Muscle of leg (tissue), 3 donors: ENCODE measurements at regions not wholly inside any gene's neighbourhood (a gene's known extent, or its start where the extent isn't known, plus 50 kb on each side); places are given as distances from the start of the nearest gene placed in this dataset.
A peak's percentile ranks its signal among the peaks of the same experiment; 100 is the strongest.
"Not testable (repeated sequence)": the region's sequence is repeated elsewhere in the genome, so short reads cannot be mapped to it uniquely, and the experiment has no call there.

ENCODE experiments used
- DNase-seq: peaks from one replicate; pipeline ENCODE4 v3.0.0; 2013
- H3K27ac ChIP-seq: one replicate; pipeline ENCODE4 v1.5.1; 2013; ENCODE audit warnings: mild to moderate bottlenecking, low read length, control low read depth
- H3K27me3 ChIP-seq: one replicate; pipeline ENCODE4 v1.6.1; 2013; ENCODE audit warnings: low read length; ENCODE audit not compliant: control insufficient read depth, insufficient read depth
- H3K36me3 ChIP-seq: one replicate; pipeline ENCODE4 v1.6.1; 2013; ENCODE audit warnings: low read length; ENCODE audit not compliant: control insufficient read depth, insufficient read depth
- H3K4me1 ChIP-seq: one replicate; pipeline ENCODE4 v1.6.1; 2013; ENCODE audit warnings: low read length; ENCODE audit not compliant: control insufficient read depth, insufficient read depth
- H3K4me3 ChIP-seq: one replicate; pipeline ENCODE4 v1.5.1; 2013; ENCODE audit warnings: low read length, control low read depth
- H3K9me3 ChIP-seq: replicated peaks from 2 replicates; pipeline ENCODE4 v1.6.1; 2013; ENCODE audit warnings: low read depth, low read length; ENCODE audit not compliant: control insufficient read depth
- WGBS: methylation state at CpG from one replicate; pipeline ENCODE4 v1.1.5; 2013; ENCODE audit warnings: missing lambda C conversion rate; ENCODE audit not compliant: insufficient coverage; 5-methylcytosine and 5-hydroxymethylcytosine counted together

- not testable (repeated sequence) for DNase-seq, H3K9me3 ChIP-seq, H3K27me3 ChIP-seq, H3K36me3 ChIP-seq, H3K4me1 ChIP-seq, H3K27ac ChIP-seq, H3K4me3 ChIP-seq
- 79% methylated on average over 19 of the region's 26 CpGs for WGBS
Observed at GRCh38 chrX:35221391-35221790, 278.8 kb downstream of the FAM47B start.

GRCh38 chrX:35244088-35244741, 301.6 kb downstream of the FAM47B start:
- Histone ChIP-seq H3K27ac (no peak overlapping the region), H3K4me3 (no peak overlapping the region), H3K9me3 (no peaks in the 10 kb centered on the region), H3K4me1 (no peaks in the 10 kb centered on the region), H3K27me3 (no peaks in the 10 kb centered on the region), H3K36me3 (no peaks in the 10 kb centered on the region)
- DNase-seq = no peak
- 61% methylated on average over 2 of the region's 3 CpGs for WGBS

- Histone ChIP-seq H3K4me1 (no peaks in the 10 kb centered on the region), H3K4me3 (no peak overlapping the region), H3K36me3 (no peaks in the 10 kb centered on the region), H3K9me3 (no peaks in the 10 kb centered on the region), H3K27ac (no peak overlapping the region), H3K27me3 (no peaks in the 10 kb centered on the region)
- DNase-seq = no peak
- 76% methylated on average over 11 of the region's 11 CpGs for WGBS
Observed at GRCh38 chrX:35244796-35245508, 302.4 kb downstream of the FAM47B start.

DNA sequence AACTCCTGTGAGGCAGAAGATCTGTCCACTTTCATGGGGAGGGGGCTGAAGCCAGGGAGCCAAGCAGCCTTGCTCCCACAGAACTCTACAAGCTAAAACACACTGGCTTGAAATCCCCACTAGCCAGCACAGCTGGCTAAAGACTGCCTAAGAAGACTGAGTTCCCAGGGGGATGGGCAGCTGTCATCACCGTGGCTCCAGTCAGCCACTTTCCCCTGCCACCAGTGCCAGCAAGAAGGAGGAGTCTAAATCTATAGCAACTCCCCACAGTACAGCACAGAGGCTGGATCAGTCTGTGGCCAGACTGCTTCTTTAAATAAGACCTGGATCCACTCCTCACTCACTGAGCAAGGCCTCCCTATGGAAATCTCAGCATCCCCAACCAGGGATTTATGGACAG, 308.6 kb downstream of the FAM47B start:
- WGBS = 0% methylated on average over 1 of the region's 1 CpG
- peak; percentile 30 for DNase-seq
- Histone ChIP-seq H3K36me3 (no peaks in the 10 kb centered on the region), H3K4me1 (no peaks in the 10 kb centered on the region), H3K4me3 (no peak overlapping the region), H3K27me3 (peaks cover 7% of the 10 kb centered on the region), H3K27ac (no peak overlapping the region), H3K9me3 (no peaks in the 10 kb centered on the region)

GRCh38 chrX:35276115-35276514, 333.5 kb downstream of the FAM47B start:
- WGBS = 66% methylated on average over 4 of the region's 6 CpGs
- no peak overlapping the region for H3K4me3 ChIP-seq
- no peak for DNase-seq
- no peak overlapping the region for H3K27ac ChIP-seq
- peaks cover 2% of the 10 kb centered on the region for H3K27me3 ChIP-seq
- H3K36me3 ChIP-seq = no peaks in the 10 kb centered on the region
- H3K4me1 ChIP-seq = no peaks in the 10 kb centered on the region
- H3K9me3 ChIP-seq = no peaks in the 10 kb centered on the region

DNA sequence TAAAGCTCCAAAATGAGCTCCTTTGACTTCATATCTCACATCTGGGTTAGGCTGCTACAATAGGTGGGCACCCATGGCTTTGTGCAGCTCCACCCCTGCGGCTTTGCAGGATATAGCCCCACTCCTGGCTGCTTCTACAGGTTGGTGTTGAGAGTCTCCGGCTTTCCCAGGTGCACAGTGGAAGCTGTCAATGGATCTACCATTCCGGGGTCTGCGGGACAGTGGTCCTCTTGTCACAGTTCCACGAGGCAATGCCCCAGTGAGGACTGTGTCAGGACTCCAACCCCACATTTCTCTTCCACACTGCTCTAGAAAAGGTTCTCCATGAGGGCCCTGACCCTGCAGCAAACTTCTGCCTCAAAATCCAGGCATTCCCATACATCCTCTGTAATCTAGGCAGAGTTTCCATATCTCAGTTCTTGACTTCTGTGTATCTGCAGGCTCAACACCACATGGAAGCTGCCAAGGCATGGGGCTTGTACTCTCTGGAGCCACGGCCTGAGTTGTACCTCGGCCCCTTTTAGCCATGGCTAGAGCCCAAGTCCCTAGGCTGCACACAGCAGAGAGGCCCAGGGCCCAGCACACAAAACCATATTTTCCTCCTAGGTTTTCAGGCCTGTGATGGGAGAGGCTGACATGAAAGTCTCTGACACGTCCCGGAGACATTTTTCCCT, 342.8 kb downstream of the FAM47B start:
- Histone ChIP-seq H3K4me1 (no peaks in the 10 kb centered on the region), H3K9me3 (no peaks in the 10 kb centered on the region), H3K27ac (no peak overlapping the region), H3K36me3 (no peaks in the 10 kb centered on the region), H3K4me3 (no peak overlapping the region), H3K27me3 (no peaks in the 10 kb centered on the region)
- WGBS = 65% methylated on average over 6 of the region's 9 CpGs
- no peak for DNase-seq

GRCh38 chrX:35288657-35289056, 346.1 kb downstream of the FAM47B start:
- no peak for DNase-seq
- Histone ChIP-seq H3K9me3 (no peaks in the 10 kb centered on the region), H3K27me3 (no peaks in the 10 kb centered on the region), H3K4me1 (no peaks in the 10 kb centered on the region), H3K36me3 (no peaks in the 10 kb centered on the region), H3K4me3 (no peak overlapping the region), H3K27ac (no peak overlapping the region)
- WGBS = 67% methylated on average over 1 of the region's 1 CpG

DNA sequence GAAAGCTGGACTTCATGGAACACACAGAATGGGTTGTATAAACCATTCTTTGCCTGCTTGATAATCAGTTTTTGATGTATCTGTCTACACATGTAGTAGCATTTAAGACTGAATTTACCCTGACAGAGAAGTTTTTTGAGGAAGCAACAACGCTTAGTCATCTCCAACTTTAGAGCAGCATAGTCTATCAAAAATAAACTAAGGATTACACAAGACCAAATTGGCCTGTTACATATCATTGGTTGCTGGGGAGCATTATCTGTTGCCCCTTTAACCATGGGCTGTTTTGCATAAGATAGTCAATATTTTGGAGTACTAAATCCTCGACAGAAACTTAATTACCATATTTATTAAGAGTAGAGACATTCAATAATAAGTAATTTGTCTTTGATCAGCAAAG, 347.4 kb downstream of the FAM47B start:
- Histone ChIP-seq H3K27ac (no peak overlapping the region), H3K9me3 (no peaks in the 10 kb centered on the region), H3K4me3 (no peak overlapping the region), H3K27me3 (no peaks in the 10 kb centered on the region), H3K36me3 (no peaks in the 10 kb centered on the region), H3K4me1 (no peaks in the 10 kb centered on the region)
- DNase-seq = no peak
- WGBS = no CpG with 5 or more reads among the region's 2 CpGs

DNA sequence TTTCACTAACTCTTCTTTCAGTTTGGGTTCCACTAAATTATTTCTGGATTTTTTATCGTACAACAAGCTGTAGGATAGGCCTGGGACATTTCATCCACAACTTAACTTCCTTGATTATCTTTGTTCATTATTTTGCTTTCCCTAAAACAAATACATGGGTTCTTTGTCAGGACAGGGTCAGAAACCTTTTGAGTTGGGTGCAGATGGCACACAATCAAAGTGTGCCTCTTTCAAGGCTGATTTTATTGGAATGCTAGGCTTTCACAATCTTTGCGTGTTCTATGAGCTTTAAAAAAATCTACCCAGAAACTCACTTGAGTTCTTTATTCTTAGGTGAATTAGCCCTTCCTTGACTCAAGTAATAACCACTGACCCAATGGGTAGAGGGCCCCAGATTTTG, 348.4 kb downstream of the FAM47B start:
- Histone ChIP-seq H3K9me3 (no peaks in the 10 kb centered on the region), H3K36me3 (no peaks in the 10 kb centered on the region), H3K27me3 (no peaks in the 10 kb centered on the region), H3K4me1 (no peaks in the 10 kb centered on the region), H3K4me3 (no peak overlapping the region), H3K27ac (no peak overlapping the region)
- no CpG with 5 or more reads among the region's 2 CpGs for whole genome bisulfite sequencing
- DNase-seq = no peak

DNA sequence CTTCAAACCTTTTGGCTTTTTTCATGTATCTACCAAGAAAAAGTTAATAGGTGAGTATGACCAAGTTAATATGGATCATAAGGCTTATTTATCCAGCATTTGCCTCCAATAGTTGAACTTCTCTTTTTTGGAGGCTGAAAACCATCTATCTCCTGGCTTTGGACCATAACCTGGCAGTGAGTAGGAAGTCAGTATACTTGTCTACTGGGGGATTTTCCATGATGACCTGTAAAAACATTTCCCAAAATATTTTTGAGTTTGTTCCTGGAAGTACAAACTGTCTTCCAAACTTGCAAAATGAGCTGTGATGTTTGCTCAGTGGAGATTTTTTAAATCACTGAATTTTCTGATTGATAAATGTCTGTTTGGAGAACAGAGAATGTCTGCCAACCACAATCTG, 349.9 kb downstream of the FAM47B start:
- Histone ChIP-seq H3K36me3 (no peaks in the 10 kb centered on the region), H3K27ac (no peak overlapping the region), H3K27me3 (no peaks in the 10 kb centered on the region), H3K9me3 (no peaks in the 10 kb centered on the region), H3K4me3 (no peak overlapping the region), H3K4me1 (no peaks in the 10 kb centered on the region)
- no peak for DNase-seq
